ENCODE measurements at regions not wholly inside any gene's neighbourhood (a gene's known extent, or its start where the extent isn't known, plus 50 kb on each side); places are given as distances from the start of the nearest gene placed in this dataset.

DNA sequence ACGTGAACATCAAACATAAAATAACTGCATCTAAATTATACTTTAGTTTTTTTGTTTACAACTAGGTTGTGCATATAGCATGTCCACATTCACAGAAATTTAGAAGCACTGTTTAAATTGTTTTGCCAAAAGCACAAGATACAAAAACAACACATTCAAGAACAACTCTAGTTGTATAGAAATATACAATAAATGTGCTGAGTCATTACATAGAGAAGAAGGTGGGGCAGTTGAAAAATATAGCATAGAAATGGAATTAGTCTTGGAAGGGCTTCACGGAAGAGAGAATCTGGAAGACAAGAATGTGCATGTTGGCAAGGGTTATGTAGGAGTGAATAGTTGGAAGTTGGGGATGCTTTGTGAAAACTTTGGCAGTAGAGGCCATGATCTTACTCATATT is 239.0 kb upstream of the GLRA2 start:
- H3K9me1 ChIP-seq (replicated peaks; ENCODE audit: control insufficient read depth, extremely low read depth, insufficient read depth, low read length): no peaks in the 10 kb centered on the region
- H3K79me2 ChIP-seq (ENCODE audit: control insufficient read depth, insufficient read depth, low read length): no peaks in the 10 kb centered on the region
- no TSS peak for BruUV-seq (replicated peaks)
- dilution Hi-C loops (cut with MboI; ENCODE audit: extremely low pct_ligation_motif_present, low sequenced_read_pairs) (no loop called here), intact Hi-C loops (cut with micrococcal nuclease) (no loop called here)
- no peak overlapping the region for H3K27ac ChIP-seq (ENCODE audit: insufficient read depth, low read depth, low read length)
- no peak overlapping the region for H3K4me2 ChIP-seq (ENCODE audit: insufficient read depth, low read length)
- FAIRE-seq: no peak
- H2AFZ ChIP-seq (ENCODE audit: low read depth, low read length): no peak overlapping the region
- POLR2A ChIA-PET: no interaction called here
- H3K9ac ChIP-seq (replicated peaks; ENCODE audit: extremely low read depth, insufficient read depth, low read length): no peak overlapping the region
- H3K9me3 ChIP-seq (replicated peaks; ENCODE audit: control insufficient read depth, insufficient read depth, low read length): no peaks in the 10 kb centered on the region
- TF ChIP-seq MAX (IDR thresholded peaks at IDR 0.05; ENCODE audit: insufficient read depth, insufficient read length): no peak
- no peak for TF ChIP-seq FOS (IDR thresholded peaks at IDR 0.05; ENCODE audit: borderline replicate concordance, insufficient read depth, low read length)
- DNase-seq (ENCODE audit: low read depth, low spot score): no peak
- H3K4me1 ChIP-seq (ENCODE audit: control insufficient read depth, extremely low read depth, insufficient read depth, low read length): no peaks in the 10 kb centered on the region
- no peak overlapping the region for H3K4me3 ChIP-seq (replicated peaks in 1 of 3; ENCODE audit: insufficient read depth in 1 of 3, low read depth in 1 of 3, low read length in 3 of 3)
- no peaks in the 10 kb centered on the region for H3K36me3 ChIP-seq (ENCODE audit: control insufficient read depth in 2 of 2, extremely low read depth in 1 of 2, insufficient read depth in 2 of 2, low read length in 2 of 2)
- CTCF ChIA-PET: no interaction called here
- no peaks in the 10 kb centered on the region for H4K20me1 ChIP-seq (replicated peaks; ENCODE audit: control insufficient read depth, extremely low read depth, insufficient read depth, low read length)
- H3K27me3 ChIP-seq (ENCODE audit: control insufficient read depth in 2 of 2, insufficient read depth in 2 of 2, low read length in 2 of 2): no peaks in the 10 kb centered on the region

- dilution Hi-C loops (cut with MboI; ENCODE audit: extremely low pct_ligation_motif_present, low sequenced_read_pairs) (no loop called here), intact Hi-C loops (cut with micrococcal nuclease) (no loop called here)
- Histone ChIP-seq H3K27me3 (ENCODE audit: control insufficient read depth in 2 of 2, insufficient read depth in 2 of 2, low read length in 2 of 2) (no peaks in the 10 kb centered on the region), H3K4me2 (ENCODE audit: insufficient read depth, low read length) (no peak overlapping the region), H3K4me3 (replicated peaks in 1 of 3; ENCODE audit: insufficient read depth in 1 of 3, low read depth in 1 of 3, low read length in 3 of 3) (no peak overlapping the region), H3K27ac (ENCODE audit: insufficient read depth, low read depth, low read length) (no peak overlapping the region), H3K79me2 (ENCODE audit: control insufficient read depth, insufficient read depth, low read length) (no peaks in the 10 kb centered on the region), H4K20me1 (replicated peaks; ENCODE audit: control insufficient read depth, extremely low read depth, insufficient read depth, low read length) (no peaks in the 10 kb centered on the region), H3K9ac (replicated peaks; ENCODE audit: extremely low read depth, insufficient read depth, low read length) (no peak overlapping the region), H2AFZ (ENCODE audit: low read depth, low read length) (no peak overlapping the region), H3K36me3 (ENCODE audit: control insufficient read depth in 2 of 2, extremely low read depth in 1 of 2, insufficient read depth in 2 of 2, low read length in 2 of 2) (no peaks in the 10 kb centered on the region), H3K9me1 (replicated peaks; ENCODE audit: control insufficient read depth, extremely low read depth, insufficient read depth, low read length) (no peaks in the 10 kb centered on the region), H3K9me3 (replicated peaks; ENCODE audit: control insufficient read depth, insufficient read depth, low read length) (no peaks in the 10 kb centered on the region), H3K4me1 (ENCODE audit: control insufficient read depth, extremely low read depth, insufficient read depth, low read length) (no peaks in the 10 kb centered on the region)
- BruUV-seq (replicated peaks): no TSS peak
- DNase-seq (ENCODE audit: low read depth, low spot score): no peak
- no peak for TF ChIP-seq GATA2 (IDR thresholded peaks at IDR 0.05; ENCODE audit: insufficient read depth, insufficient read length, low read depth, low read length)
- no peak for TF ChIP-seq POLR2AphosphoS5 (IDR thresholded peaks at IDR 0.05; ENCODE audit: insufficient read depth, low read depth, low read length)
- no peak for TF ChIP-seq EZH2 (IDR thresholded peaks at IDR 0.05; ENCODE audit: borderline replicate concordance, low read depth, low read length, severe bottlenecking)
- no peak for TF ChIP-seq CTCF (IDR thresholded peaks at IDR 0.05; ENCODE audit: extremely low read depth in 1 of 2, insufficient read depth in 1 of 2, low read depth in 1 of 2, low read length in 2 of 2)
- TF ChIP-seq FOS (IDR thresholded peaks at IDR 0.05; ENCODE audit: borderline replicate concordance, insufficient read depth, low read length): no peak
- no peak for TF ChIP-seq POLR2A (IDR thresholded peaks at IDR 0.05; ENCODE audit: low read depth, low read length)
- TF ChIP-seq MYC (IDR thresholded peaks at IDR 0.05; ENCODE audit: low read depth, low read length): no peak
- no peak for TF ChIP-seq JUN (IDR thresholded peaks at IDR 0.05; ENCODE audit: borderline replicate concordance, insufficient read depth, insufficient read length, low read depth)
- TF ChIP-seq MAX (IDR thresholded peaks at IDR 0.05; ENCODE audit: insufficient read depth, insufficient read length): no peak
- no peak for FAIRE-seq
- POLR2A ChIA-PET: no interaction called here
- CTCF ChIA-PET: no interaction called here
These were observed 245.0 kb upstream of the GEMIN8 start for GRCh38 chrX:14274691-14275090.

Measured in endothelial cell of umbilical vein (primary cell).